SK-N-SH (cell line): ENCODE measurements at regions not wholly inside any gene's neighbourhood (a gene's known extent, or its start where the extent isn't known, plus 50 kb on each side); places are given as distances from the start of the nearest gene placed in this dataset.

Experiments used
- CTCF ChIA-PET: fragments of 300-600, 350-600 bp; formaldehyde crosslinking; extraction: SDS; loops from one replicate; lab custom pipeline; 2021; lab: Yijun Ruan, JAX
- POLR2A ChIA-PET: fragments of 350-600 bp; sonication (Branson Sonifier 250); formaldehyde crosslinking; extraction: SDS; loops from one replicate; lab custom pipeline; 2020; ENCODE audit warnings: antibody characterized with exemption, inconsistent platforms; lab: Yijun Ruan, JAX
- DNase-seq: peaks from one replicate; pipeline ENCODE4 v3.0.0; 2012
- H2AFZ ChIP-seq: fragments of 200-600 bp; sonication (generic); 2 replicates; pipeline ENCODE4 v1.8.1; 2016; ENCODE audit warnings: antibody characterized with exemption, mild to moderate bottlenecking, low read depth
- H3F3A ChIP-seq: fragments of 200-600 bp; sonication (generic); replicated peaks from 2 replicates; pipeline ENCODE3; 2016; ENCODE audit warnings: antibody characterized with exemption, mild to moderate bottlenecking; ENCODE audit not compliant: insufficient read depth
- H3K27ac ChIP-seq, 2 experiments: fragments of 200-500 bp in 1 of 2; fragments of 200-600 bp in 1 of 2; sonication (Bioruptor generic) in 1 of 2; sonication (generic), shearing (Covaris generic) in 1 of 2; 2 replicates each; pipeline versions ENCODE4 v1.5.1 to v1.6.1; 2014 to 2016; ENCODE audit warnings: low read depth in 2 of 2, inconsistent platforms in 1 of 2, low read length in 1 of 2, mild to moderate bottlenecking in 1 of 2, mixed read lengths in 1 of 2
- H3K27me3 ChIP-seq: fragments of 200-600 bp; sonication (generic), shearing (Covaris generic); 2 replicates; pipeline ENCODE4 v1.6.1; 2016; ENCODE audit warnings: mixed run types; ENCODE audit not compliant: insufficient read depth
- H3K36me3 ChIP-seq, 2 experiments: fragments of 200-500 bp in 1 of 2; fragments of 200-600 bp in 1 of 2; sonication (Bioruptor generic) in 1 of 2; sonication (generic) in 1 of 2; replicated peaks in 1 of 2; 2 replicates each; pipeline versions ENCODE3 to v1.5.1; 2014 to 2016; ENCODE audit warnings: low read length in 1 of 2, mild to moderate bottlenecking in 1 of 2; ENCODE audit not compliant: insufficient read depth in 2 of 2, control insufficient read depth in 1 of 2
- H3K4me1 ChIP-seq, 2 experiments: fragments of 200-500 bp in 1 of 2; fragments of 200-600 bp in 1 of 2; sonication (Bioruptor generic) in 1 of 2; sonication (generic), shearing (Covaris generic) in 1 of 2; 2 replicates each; pipeline versions ENCODE4 v1.5.1 to v1.6.1; 2014 to 2016; ENCODE audit warnings: low read depth in 1 of 2, low read length in 1 of 2, mixed run types in 1 of 2; ENCODE audit not compliant: insufficient read depth in 2 of 2, control insufficient read depth in 1 of 2
- H3K4me2 ChIP-seq: fragments of 200-600 bp; sonication (generic), shearing (Covaris generic); 2 replicates; pipeline ENCODE4 v1.6.1; 2017; ENCODE audit warnings: mixed run types
- H3K4me3 ChIP-seq, 2 experiments: fragments of 200-500 bp in 1 of 2; fragments of 200-600 bp in 1 of 2; sonication (Bioruptor generic) in 1 of 2; sonication (generic), shearing (Covaris generic) in 1 of 2; 2 replicates each; pipeline versions ENCODE4 v1.5.1 to v1.8.1; 2014 to 2016; ENCODE audit warnings: low read depth in 2 of 2, inconsistent platforms in 1 of 2, low read length in 1 of 2, mild to moderate bottlenecking in 1 of 2, mixed read lengths in 1 of 2, moderate library complexity in 1 of 2
- H3K79me2 ChIP-seq: fragments of 200-600 bp; sonication (generic); 2 replicates; pipeline ENCODE4 v1.8.1; 2017; ENCODE audit warnings: mild to moderate bottlenecking; ENCODE audit not compliant: insufficient read depth
- H3K9ac ChIP-seq: fragments of 200-600 bp; sonication (generic); 2 replicates; pipeline ENCODE4 v1.6.1; 2017; ENCODE audit warnings: mixed run types
- H3K9me2 ChIP-seq: fragments of 200-600 bp; sonication (generic); 2 replicates; pipeline ENCODE4 v1.6.1; 2017; ENCODE audit warnings: mixed run types
- H3K9me3 ChIP-seq: fragments of 200-600 bp; sonication (generic); 2 replicates; pipeline ENCODE4 v1.6.1; 2017; ENCODE audit warnings: mixed run types, mild to moderate bottlenecking, moderate library complexity
- H4K20me1 ChIP-seq: fragments of 200-600 bp; sonication (generic); 2 replicates; pipeline ENCODE4 v1.6.1; 2017; ENCODE audit warnings: mild to moderate bottlenecking, mixed run types; ENCODE audit not compliant: insufficient read depth
- EZH2phosphoT487 ChIP-seq: fragments of 200-600 bp; sonication (generic); IDR thresholded peaks from 2 replicates; pipeline ENCODE4 v1.6.1; 2017; ENCODE audit warnings: low read depth, mixed run types, mild to moderate bottlenecking, antibody characterized with exemption, moderate library complexity, borderline replicate concordance
- FOSL2 ChIP-seq: IDR thresholded peaks from 2 replicates; pipeline ENCODE4 v1.4.0; 2012; ENCODE audit warnings: low read depth, mild to moderate bottlenecking, moderate library complexity, borderline replicate concordance
- FOXJ3 ChIP-seq: sonication (generic); formaldehyde crosslinking; IDR thresholded peaks from 2 replicates; pipeline ENCODE4 v1.5.1; 2020; ENCODE audit warnings: mild to moderate bottlenecking, missing genetic modification reagents
- MEF2A ChIP-seq: IDR thresholded peaks from 2 replicates; pipeline ENCODE4 v1.4.0; 2012; ENCODE audit warnings: low read depth, borderline replicate concordance
- MXI1 ChIP-seq: IDR thresholded peaks from 2 replicates; pipeline ENCODE4 v1.6.1; 2012; ENCODE audit warnings: mild to moderate bottlenecking, low read depth, low read length, improper control_type of control experiment
- NRF1 ChIP-seq: IDR thresholded peaks from 2 replicates; pipeline ENCODE4 v1.6.1; 2012; ENCODE audit warnings: low read depth, mild to moderate bottlenecking, low read length
- RCOR1 ChIP-seq: fragments of 150-350 bp; IDR thresholded peaks from 2 replicates; pipeline ENCODE4 v1.6.1; 2017; ENCODE audit warnings: antibody characterized with exemption, low read length
- RFX5 ChIP-seq: IDR thresholded peaks from 2 replicates; pipeline ENCODE4 v1.6.1; 2012; ENCODE audit warnings: mild to moderate bottlenecking, improper control_type of control experiment, low read length
- TAF1 ChIP-seq: IDR thresholded peaks from 2 replicates; pipeline ENCODE4 v1.6.1; 2012; ENCODE audit warnings: low read depth, mild to moderate bottlenecking, low read length, moderate library complexity, borderline replicate concordance
- TCF12 ChIP-seq: IDR thresholded peaks from 2 replicates; pipeline ENCODE4 v1.4.0; 2012
- WGBS: methylation state at CpG from one replicate; pipeline ENCODE4 v1.1.6; 2017; ENCODE audit warnings: low lambda C conversion rate; 5-methylcytosine and 5-hydroxymethylcytosine counted together
- TF ChIP-seq, protein P1 (sequence below): fragments of 200-600 bp; sonication (generic); IDR thresholded peaks from 2 replicates; pipeline ENCODE4 v1.6.1; 2017; ENCODE audit warnings: antibody characterized with exemption, mild to moderate bottlenecking, moderate library complexity
- TF ChIP-seq, protein P2 (sequence below): IDR thresholded peaks from 2 replicates; pipeline ENCODE4 v1.4.0; 2012; ENCODE audit warnings: low read depth, borderline replicate concordance
- TF ChIP-seq, protein P3 (sequence below): IDR thresholded peaks from 2 replicates; pipeline ENCODE4 v1.6.1; 2012; ENCODE audit warnings: mild to moderate bottlenecking, low read depth, low read length, moderate library complexity

DNA sequence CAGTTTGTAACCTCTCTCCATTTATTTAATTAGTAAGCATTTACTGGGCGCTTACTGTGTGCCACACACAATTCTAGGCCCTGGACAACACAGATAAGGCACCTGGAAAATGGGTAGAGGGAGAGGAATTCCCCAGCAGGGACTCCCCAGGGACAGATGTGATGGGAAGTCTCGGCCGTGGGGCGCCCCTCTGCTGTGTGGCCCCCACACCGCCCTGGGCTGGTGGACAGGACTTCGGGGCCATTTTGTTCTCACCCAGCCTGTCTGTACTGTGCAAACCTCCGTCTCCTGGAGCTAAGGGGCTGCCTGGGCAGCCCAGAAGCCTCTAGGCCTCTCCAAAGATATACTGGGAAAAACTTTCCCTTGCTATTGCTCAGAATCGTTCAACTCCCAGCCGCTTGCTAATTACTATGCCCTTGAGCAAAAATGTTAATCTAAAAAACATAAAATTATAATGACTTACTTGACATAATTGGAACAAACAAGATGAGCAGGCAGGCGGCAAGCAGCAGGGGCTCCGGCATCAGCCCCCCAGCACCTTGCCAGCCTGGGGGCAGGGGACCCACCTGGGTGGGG, 64.4 kb upstream of the NCOR2 start:
- CTCF ChIA-PET: no interaction called here

DNA sequence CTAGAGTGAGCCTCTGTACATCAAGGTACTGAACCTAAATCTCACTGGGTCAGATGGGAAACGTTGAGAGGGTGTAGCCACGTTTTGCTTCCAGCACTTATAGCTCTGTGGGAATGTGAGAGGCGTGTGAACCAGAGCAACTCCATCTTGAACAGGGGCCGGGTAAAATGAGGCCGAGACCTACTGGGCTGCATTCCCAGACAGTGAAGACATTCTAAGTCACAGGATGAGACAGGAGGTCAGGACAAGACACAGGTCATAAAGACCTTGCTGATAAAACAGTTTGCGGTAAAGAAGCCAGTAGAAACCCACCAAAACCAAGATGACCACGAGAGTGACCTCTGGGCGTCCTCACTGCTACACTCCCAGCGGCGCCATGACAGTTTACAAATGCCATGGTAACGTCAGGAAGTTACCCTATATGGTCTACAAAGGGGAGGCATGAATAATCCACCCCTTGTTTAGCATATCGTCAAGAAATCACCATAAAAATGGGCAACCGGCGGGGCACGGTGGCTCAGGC, 63.4 kb upstream of the NCOR2 start:
- TF ChIP-seq, protein P1, sequence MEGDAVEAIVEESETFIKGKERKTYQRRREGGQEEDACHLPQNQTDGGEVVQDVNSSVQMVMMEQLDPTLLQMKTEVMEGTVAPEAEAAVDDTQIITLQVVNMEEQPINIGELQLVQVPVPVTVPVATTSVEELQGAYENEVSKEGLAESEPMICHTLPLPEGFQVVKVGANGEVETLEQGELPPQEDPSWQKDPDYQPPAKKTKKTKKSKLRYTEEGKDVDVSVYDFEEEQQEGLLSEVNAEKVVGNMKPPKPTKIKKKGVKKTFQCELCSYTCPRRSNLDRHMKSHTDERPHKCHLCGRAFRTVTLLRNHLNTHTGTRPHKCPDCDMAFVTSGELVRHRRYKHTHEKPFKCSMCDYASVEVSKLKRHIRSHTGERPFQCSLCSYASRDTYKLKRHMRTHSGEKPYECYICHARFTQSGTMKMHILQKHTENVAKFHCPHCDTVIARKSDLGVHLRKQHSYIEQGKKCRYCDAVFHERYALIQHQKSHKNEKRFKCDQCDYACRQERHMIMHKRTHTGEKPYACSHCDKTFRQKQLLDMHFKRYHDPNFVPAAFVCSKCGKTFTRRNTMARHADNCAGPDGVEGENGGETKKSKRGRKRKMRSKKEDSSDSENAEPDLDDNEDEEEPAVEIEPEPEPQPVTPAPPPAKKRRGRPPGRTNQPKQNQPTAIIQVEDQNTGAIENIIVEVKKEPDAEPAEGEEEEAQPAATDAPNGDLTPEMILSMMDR: no peak
- TF ChIP-seq, all 33 proteins: peak for 0
- H3K4me3 ChIP-seq: no peak overlapping the region
- DNase-seq: no peak
- H3K79me2 ChIP-seq: no peaks in the 10 kb centered on the region
- no peak overlapping the region for H3K27ac ChIP-seq
- no peaks in the 10 kb centered on the region for H3K9me3 ChIP-seq
- POLR2A ChIA-PET: no interaction called here
- H4K20me1 ChIP-seq: no peaks in the 10 kb centered on the region
- no peak overlapping the region for H3K4me2 ChIP-seq
- no peak overlapping the region for H3K9ac ChIP-seq
- no peak overlapping the region for H2AFZ ChIP-seq
- no peaks in the 10 kb centered on the region for H3F3A ChIP-seq
- H3K4me1 ChIP-seq: peaks cover 0 to 17% of the 10 kb centered on the region in 2 experiments; a peak in 1 of 4 replicates
- H3K9me2 ChIP-seq: no peaks in the 10 kb centered on the region
- no peaks in the 10 kb centered on the region for H3K36me3 ChIP-seq
- H3K27me3 ChIP-seq: no peaks in the 10 kb centered on the region
- 90% methylated on average over 15 of the region's 15 CpGs for WGBS
- CTCF ChIA-PET: no interaction called here

More for the DNA sequence above, 64.4 kb upstream of the NCOR2 start:
- H3K9me3 ChIP-seq: no peaks in the 10 kb centered on the region
- DNase-seq: no peak
- 91% methylated on average over 10 of the region's 11 CpGs for WGBS
- no peaks in the 10 kb centered on the region for H3K79me2 ChIP-seq
- H3K4me2 ChIP-seq: no peak overlapping the region
- H3F3A ChIP-seq: no peaks in the 10 kb centered on the region
- no peak overlapping the region for H3K9ac ChIP-seq
- H3K9me2 ChIP-seq: no peaks in the 10 kb centered on the region
- H4K20me1 ChIP-seq: no peaks in the 10 kb centered on the region
- H3K4me3 ChIP-seq: no peak overlapping the region
- no peaks in the 10 kb centered on the region for H3K36me3 ChIP-seq
- H3K27ac ChIP-seq: no peak overlapping the region
- H3K4me1 ChIP-seq: peaks cover 0 to 14% of the 10 kb centered on the region in 2 experiments; a peak in 1 of 4 replicates
- POLR2A ChIA-PET: no interaction called here
- no peak overlapping the region for H2AFZ ChIP-seq
- TF ChIP-seq FOXJ3 (CRISPR knock-in tag): no peak
- TF ChIP-seq, protein P2, sequence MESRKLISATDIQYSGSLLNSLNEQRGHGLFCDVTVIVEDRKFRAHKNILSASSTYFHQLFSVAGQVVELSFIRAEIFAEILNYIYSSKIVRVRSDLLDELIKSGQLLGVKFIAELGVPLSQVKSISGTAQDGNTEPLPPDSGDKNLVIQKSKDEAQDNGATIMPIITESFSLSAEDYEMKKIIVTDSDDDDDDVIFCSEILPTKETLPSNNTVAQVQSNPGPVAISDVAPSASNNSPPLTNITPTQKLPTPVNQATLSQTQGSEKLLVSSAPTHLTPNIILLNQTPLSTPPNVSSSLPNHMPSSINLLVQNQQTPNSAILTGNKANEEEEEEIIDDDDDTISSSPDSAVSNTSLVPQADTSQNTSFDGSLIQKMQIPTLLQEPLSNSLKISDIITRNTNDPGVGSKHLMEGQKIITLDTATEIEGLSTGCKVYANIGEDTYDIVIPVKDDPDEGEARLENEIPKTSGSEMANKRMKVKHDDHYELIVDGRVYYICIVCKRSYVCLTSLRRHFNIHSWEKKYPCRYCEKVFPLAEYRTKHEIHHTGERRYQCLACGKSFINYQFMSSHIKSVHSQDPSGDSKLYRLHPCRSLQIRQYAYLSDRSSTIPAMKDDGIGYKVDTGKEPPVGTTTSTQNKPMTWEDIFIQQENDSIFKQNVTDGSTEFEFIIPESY: no peak
- no peak for TF ChIP-seq TAF1
- TF ChIP-seq MEF2A: no peak
- TF ChIP-seq RFX5: no peak
- no peak for TF ChIP-seq NRF1
- TF ChIP-seq, protein P3, sequence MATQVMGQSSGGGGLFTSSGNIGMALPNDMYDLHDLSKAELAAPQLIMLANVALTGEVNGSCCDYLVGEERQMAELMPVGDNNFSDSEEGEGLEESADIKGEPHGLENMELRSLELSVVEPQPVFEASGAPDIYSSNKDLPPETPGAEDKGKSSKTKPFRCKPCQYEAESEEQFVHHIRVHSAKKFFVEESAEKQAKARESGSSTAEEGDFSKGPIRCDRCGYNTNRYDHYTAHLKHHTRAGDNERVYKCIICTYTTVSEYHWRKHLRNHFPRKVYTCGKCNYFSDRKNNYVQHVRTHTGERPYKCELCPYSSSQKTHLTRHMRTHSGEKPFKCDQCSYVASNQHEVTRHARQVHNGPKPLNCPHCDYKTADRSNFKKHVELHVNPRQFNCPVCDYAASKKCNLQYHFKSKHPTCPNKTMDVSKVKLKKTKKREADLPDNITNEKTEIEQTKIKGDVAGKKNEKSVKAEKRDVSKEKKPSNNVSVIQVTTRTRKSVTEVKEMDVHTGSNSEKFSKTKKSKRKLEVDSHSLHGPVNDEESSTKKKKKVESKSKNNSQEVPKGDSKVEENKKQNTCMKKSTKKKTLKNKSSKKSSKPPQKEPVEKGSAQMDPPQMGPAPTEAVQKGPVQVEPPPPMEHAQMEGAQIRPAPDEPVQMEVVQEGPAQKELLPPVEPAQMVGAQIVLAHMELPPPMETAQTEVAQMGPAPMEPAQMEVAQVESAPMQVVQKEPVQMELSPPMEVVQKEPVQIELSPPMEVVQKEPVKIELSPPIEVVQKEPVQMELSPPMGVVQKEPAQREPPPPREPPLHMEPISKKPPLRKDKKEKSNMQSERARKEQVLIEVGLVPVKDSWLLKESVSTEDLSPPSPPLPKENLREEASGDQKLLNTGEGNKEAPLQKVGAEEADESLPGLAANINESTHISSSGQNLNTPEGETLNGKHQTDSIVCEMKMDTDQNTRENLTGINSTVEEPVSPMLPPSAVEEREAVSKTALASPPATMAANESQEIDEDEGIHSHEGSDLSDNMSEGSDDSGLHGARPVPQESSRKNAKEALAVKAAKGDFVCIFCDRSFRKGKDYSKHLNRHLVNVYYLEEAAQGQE: no peak
- TF ChIP-seq EZH2phosphoT487: no peak
- no peak for TF ChIP-seq RCOR1
- TF ChIP-seq FOSL2: no peak
- TF ChIP-seq MXI1: no peak
- TF ChIP-seq TCF12: no peak
- no peaks in the 10 kb centered on the region for H3K27me3 ChIP-seq
